Choroid plexus epithelial cell (primary cell): ENCODE measurements at regions not wholly inside any gene's neighbourhood (a gene's known extent, or its start where the extent isn't known, plus 50 kb on each side); places are given as distances from the start of the nearest gene placed in this dataset.

Source experiments
- DNase-seq: peaks from one replicate; pipeline ENCODE4 v3.0.0-alpha.2; 2010; ENCODE audit warnings: low read depth
- H3K4me3 ChIP-seq: 2 replicates; pipeline ENCODE4 v1.5.1; 2011; ENCODE audit warnings: low read depth, mild to moderate bottlenecking, control low read depth, low read length, moderate library complexity
- TF ChIP-seq, protein P1 (sequence below): conservative IDR thresholded peaks from 2 replicates; pipeline ENCODE4 v1.5.1; 2011; ENCODE audit warnings: low read depth, mild to moderate bottlenecking, control low read depth, inconsistent platforms, low read length, moderate library complexity

DNA sequence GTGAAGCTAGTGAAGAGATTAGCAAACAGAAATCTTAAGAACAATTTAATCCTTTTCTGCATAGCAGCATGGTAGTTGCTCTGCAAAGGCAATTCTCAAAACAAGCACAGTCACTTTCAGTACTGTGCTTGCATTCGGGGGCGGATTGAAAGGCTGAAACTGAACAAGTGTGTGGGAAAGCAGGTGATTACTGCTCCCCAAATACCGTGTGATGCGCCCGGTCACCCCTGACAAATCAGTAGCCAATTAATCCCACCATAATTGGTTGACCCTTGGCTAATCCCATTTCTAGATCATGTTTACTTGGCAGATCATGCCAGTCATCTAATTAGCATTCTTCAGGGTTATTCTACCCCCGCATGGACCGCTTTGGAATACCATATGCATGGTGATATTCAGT lies 76.5 kb upstream of the ADRB1 start:
- no peak for DNase-seq
- no peak overlapping the region for H3K4me3 ChIP-seq
- TF ChIP-seq, protein P1, sequence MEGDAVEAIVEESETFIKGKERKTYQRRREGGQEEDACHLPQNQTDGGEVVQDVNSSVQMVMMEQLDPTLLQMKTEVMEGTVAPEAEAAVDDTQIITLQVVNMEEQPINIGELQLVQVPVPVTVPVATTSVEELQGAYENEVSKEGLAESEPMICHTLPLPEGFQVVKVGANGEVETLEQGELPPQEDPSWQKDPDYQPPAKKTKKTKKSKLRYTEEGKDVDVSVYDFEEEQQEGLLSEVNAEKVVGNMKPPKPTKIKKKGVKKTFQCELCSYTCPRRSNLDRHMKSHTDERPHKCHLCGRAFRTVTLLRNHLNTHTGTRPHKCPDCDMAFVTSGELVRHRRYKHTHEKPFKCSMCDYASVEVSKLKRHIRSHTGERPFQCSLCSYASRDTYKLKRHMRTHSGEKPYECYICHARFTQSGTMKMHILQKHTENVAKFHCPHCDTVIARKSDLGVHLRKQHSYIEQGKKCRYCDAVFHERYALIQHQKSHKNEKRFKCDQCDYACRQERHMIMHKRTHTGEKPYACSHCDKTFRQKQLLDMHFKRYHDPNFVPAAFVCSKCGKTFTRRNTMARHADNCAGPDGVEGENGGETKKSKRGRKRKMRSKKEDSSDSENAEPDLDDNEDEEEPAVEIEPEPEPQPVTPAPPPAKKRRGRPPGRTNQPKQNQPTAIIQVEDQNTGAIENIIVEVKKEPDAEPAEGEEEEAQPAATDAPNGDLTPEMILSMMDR: no peak

DNA sequence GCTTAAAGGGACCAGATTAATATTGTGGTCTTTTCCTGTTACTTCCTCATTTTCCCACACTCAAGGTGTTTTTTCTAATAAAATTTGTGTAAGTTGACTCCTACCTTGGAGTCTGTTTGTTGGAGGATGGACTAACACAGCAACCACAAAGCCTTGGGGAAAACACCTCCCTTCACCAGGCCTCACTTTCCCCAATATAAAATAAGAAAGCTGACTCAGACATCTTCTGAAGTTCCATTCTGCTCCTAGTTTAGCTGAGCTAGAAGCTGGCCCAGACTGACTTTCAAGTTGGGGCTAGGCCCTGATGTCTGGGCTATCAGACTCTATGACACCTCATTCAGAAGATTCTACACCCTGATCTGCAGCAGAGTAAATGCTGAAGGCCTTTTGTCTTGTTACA lies 73.0 kb upstream of the ADRB1 start:
- TF ChIP-seq, protein P1: no peak
- H3K4me3 ChIP-seq: no peak overlapping the region
- no peak for DNase-seq

DNA sequence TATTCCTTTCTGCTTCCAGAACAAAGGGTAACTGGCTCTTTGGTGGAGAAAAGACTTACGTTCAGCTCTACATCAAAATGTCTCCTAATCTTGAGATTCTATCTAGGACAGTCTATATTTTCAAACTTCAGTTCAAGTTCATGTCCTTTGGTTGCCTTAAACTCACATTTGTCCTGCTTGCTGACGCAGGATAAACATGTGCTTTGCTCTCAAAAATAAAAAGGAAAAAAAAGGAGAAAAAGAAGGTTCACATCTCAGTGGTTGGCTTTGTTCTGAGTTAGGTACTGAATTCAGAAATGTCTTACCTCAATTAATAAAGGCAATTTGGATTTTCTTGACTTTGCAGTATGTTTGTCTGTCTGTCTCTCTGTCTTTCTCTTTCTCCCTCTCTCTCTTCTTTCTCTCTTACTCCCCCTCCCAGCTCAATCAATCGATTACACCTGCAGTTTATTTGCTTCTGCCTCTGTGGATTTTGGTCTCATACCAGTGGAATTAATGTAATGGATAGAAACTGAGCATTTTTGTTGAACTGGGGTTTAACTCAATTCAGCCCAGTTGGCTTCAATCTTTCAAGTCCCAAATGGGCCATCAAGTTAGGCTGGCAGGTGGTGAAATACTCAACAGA lies 72.2 kb upstream of the ADRB1 start:
- TF ChIP-seq, protein P1: no peak
- DNase-seq: no peak
- no peak overlapping the region for H3K4me3 ChIP-seq

DNA sequence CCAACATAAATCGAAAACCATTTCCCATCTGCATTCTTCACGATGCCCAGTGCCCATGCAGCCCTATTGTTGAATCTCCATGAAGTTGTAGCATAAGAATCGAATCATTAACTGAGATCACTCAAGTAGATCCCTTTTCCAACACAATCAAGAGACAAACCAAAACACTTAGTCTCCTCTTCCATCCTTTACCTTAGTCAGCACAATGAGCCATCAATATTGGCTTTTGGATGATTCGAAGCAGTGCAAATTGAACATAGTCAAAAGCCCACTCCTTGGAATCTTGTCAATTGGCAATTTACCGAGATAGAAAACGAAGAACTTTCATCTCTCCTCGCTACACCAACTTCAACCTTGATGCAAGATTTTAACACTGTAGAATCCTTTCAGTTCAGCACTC lies 66.5 kb upstream of the ADRB1 start:
- no peak overlapping the region for H3K4me3 ChIP-seq
- TF ChIP-seq, protein P1: no peak
- DNase-seq: no peak

DNA sequence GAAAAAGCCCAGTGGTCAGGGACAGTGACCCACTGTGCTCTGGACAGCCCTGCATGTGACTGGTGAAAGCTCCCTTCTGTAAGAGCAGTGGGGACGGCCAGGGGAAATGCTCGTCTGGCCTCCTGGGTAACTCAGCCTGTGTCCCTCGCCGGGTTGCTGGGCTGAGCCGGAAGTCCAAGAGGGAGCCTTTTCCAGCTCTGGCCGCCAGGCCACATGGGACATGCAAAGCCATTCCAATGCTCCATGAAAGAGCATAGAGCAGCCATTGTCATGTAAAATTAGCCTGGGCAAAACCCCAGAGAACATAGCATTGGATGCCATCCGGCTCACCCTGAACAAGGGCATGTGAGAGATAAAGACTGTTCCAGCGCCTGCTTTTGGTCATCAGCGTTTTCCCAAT lies 64.9 kb upstream of the ADRB1 start:
- H3K4me3 ChIP-seq: no peak overlapping the region
- TF ChIP-seq, protein P1: no peak

DNA sequence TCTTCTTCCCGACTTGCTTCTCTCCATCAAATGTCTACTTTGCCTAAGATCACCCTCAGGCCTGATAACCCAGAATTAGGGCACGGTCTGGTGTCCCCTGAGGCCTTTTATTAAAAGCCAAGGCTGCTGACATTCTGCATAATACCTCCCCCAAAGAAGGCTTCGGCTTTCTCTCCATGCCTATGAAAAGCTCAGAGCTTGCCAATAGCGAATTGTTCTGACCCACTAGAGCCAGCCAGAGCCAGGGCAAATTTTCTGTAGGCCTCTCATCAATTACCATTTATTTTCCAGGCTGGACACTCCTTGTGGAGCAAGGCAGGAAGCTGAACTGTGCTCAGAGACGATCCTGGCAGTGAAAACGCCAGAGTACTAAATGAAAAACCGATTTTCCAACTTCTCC lies 64.3 kb upstream of the ADRB1 start:
- DNase-seq: no peak
- H3K4me3 ChIP-seq: no peak overlapping the region
- TF ChIP-seq, protein P1: no peak

More for the DNA sequence above, 64.9 kb upstream of the ADRB1 start:
- DNase-seq: no peak

DNA sequence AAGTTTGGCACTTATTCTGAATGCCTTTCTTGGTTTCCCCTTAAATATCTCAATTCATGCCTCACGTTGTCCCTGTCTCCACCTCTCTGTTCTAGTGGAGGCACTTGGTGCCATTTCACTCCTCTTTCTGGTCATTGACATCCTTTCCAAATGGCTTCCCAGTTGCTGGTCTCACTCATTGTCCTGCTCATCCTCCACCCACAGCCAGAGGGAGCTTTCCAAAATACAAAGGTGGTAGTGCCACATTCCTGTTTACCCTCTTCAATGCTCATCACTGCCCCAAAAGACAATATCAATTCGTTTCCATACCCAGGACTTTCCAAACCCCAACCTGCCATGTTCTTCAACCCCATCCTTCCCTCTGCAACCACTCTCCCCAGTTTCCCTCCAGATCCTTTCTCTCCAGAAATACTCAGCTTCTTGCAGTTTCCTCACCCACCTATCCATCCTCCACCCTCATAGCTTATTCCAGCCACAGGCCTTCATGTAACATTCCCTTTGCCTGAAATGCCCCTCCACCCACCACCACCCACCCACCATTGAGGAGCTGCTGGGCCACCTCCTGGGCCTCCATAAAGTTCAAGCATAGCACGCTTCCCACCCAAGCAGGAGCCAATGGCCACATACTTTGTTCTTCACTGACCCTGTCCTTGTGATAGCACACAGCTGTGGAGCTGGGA lies 63.1 kb upstream of the ADRB1 start:
- H3K4me3 ChIP-seq: no peak overlapping the region
- no peak for DNase-seq
- TF ChIP-seq, protein P1: peak; percentile 48
